GM18517 (cell line): ENCODE measurements at regions not wholly inside any gene's neighbourhood (a gene's known extent, or its start where the extent isn't known, plus 50 kb on each side); places are given as distances from the start of the nearest gene placed in this dataset.
"Not testable (repeated sequence)": the region's sequence is repeated elsewhere in the genome, so short reads cannot be mapped to it uniquely, and the experiment has no call there.

Experiments
- ATAC-seq: cut with Tn5 transposase; IDR thresholded peaks from one replicate; pipeline ENCODE4 v1.9.1; 2021; ENCODE audit warnings: mild to moderate bottlenecking, moderate library complexity; ENCODE audit not compliant: unreplicated experiment

- ATAC-seq: not testable (repeated sequence)
Observed at GRCh38 chr14:106741086-106741827, 1214.9 kb downstream of the TMEM121 start.

- peak; percentile 57 for ATAC-seq
Observed at GRCh38 chr14:106745016-106745767, 1218.8 kb downstream of the TMEM121 start.

GRCh38 chr14:106750089-106750488 lies 1223.7 kb downstream of the TMEM121 start:
- ATAC-seq: not testable (repeated sequence)

- ATAC-seq: not testable (repeated sequence)
Observed at GRCh38 chr14:106753751-106754150, 1227.4 kb downstream of the TMEM121 start.

- ATAC-seq: not testable (repeated sequence)
Observed at GRCh38 chr14:106757444-106757843, 1231.1 kb downstream of the TMEM121 start.

GRCh38 chr14:106761886-106762816 lies 1235.8 kb downstream of the TMEM121 start:
- ATAC-seq: peak; percentile 55

- peak; percentile 67 for ATAC-seq
Observed at GRCh38 chr14:106764968-106765369, 1238.6 kb downstream of the TMEM121 start.

GRCh38 chr14:106766145-106766544 lies 1239.8 kb downstream of the TMEM121 start:
- ATAC-seq: no peak

- ATAC-seq: not testable (repeated sequence)
Observed at GRCh38 chr14:106766551-106767277, 1240.3 kb downstream of the TMEM121 start.

GRCh38 chr14:106768230-106768629 lies 1241.8 kb downstream of the TMEM121 start:
- not testable (repeated sequence) for ATAC-seq

- ATAC-seq: not testable (repeated sequence)
Observed at GRCh38 chr14:106768972-106769700, 1242.8 kb downstream of the TMEM121 start.

GRCh38 chr14:106770158-106770672 lies 1243.8 kb downstream of the TMEM121 start:
- ATAC-seq: not testable (repeated sequence)

- ATAC-seq: not testable (repeated sequence)
Observed at GRCh38 chr14:106774889-106775480, 1248.6 kb downstream of the TMEM121 start.

GRCh38 chr14:106776395-106776983 lies 1250.1 kb downstream of the TMEM121 start:
- ATAC-seq: no peak

GRCh38 chr14:106778986-106779385 lies 1252.6 kb downstream of the TMEM121 start:
- no peak for ATAC-seq

GRCh38 chr14:106786697-106787096 lies 1260.3 kb downstream of the TMEM121 start:
- ATAC-seq: no peak

- no peak for ATAC-seq
Observed at GRCh38 chr14:106787626-106788025, 1261.2 kb downstream of the TMEM121 start.

- ATAC-seq: no peak
Observed at GRCh38 chr14:106788534-106788933, 1262.2 kb downstream of the TMEM121 start.

- no peak for ATAC-seq
Observed at GRCh38 chr14:106789318-106789717, 1262.9 kb downstream of the TMEM121 start.
